DLD1 (cell line): ENCODE measurements at regions not wholly inside any gene's neighbourhood (a gene's known extent, or its start where the extent isn't known, plus 50 kb on each side); places are given as distances from the start of the nearest gene placed in this dataset.
"Not testable (repeated sequence)": the region's sequence is repeated elsewhere in the genome, so short reads cannot be mapped to it uniquely, and the experiment has no call there.

ENCODE experiments used
- in situ Hi-C: cut with HindIII; loops from 2 replicates; pipeline ENCODE4 v1.10.0; 2017; ENCODE audit warnings: low sequenced_read_pairs

DNA sequence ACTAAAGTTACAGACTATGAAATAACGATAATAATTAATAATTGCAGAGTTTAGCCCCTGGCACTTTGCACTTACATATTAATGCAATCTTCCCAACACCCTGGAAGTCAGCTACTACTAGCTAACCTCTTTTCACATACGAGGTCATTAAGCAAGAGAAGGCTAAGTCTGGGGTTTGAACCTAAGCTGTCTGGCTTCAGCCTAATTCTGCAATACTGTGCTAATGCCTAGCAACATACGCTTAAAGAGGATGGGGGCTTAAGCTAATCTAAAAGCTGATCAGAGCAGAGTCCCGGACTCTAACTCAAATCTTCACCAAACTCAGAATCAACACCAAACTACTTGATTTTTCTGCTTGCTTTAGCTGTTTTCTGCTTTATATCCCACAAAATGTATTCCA, 168.7 kb upstream of the GNAI1 start:
- in situ Hi-C loops: no loop called here

DNA sequence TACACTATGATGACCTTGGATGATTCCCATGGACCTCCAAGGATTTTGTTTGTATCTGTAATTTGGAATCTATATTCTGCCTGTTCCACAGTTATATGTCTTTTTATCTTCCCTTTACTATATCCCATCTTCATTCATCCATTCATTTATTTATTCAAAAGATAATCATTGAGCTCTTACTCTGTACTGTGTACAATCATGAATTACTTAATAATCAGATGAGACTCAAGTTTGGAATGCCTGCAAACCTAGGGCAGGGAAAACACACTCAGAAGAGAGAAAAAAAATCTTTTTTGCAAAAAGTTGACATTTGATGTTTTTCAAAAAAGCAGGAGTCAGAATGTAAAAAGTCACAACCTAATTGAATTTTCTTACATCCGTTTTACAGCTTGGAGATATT, 170.2 kb upstream of the GNAI1 start:
- in situ Hi-C loops: no loop called here

DNA sequence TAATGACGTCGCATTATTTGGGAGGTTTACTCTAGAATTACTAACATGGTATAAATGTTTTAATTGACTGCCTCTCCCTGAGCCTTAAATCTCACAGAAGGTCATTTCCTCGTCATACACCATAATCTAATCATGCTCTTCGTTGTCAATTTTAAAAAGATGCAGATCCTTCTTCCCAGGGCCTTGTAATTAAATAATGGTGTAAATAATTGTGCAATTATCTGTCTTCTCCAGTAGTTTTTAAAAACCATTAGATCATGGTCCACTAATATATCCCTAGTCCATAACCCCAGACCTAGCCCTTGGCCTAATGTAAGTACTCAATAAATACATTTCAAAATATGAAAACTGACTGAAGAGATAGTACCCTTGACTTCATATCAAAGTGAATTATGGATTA, 181.5 kb upstream of the GNAI1 start:
- in situ Hi-C loops: no loop called here

DNA sequence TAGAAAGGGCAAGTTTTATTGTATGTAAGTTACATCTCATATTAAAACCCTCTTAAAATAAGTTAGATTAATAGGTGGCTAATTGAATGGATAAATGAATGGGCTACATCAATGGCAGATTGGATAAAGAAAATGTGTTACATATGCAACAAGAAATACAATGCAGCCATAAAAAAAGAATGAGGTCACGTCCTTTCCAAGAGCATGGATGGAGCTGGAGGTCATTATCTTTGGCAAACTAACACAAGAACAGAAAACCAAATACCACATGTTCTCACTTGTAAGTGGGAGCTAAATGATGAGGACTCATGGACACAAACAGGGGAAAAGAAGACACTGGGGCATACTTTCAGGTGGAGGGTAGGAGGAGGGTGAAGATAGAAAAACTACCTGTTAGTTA, 182.2 kb upstream of the GNAI1 start:
- in situ Hi-C loops: no loop called here

GRCh38 chr7:79951415-79951814, 183.2 kb upstream of the GNAI1 start:
- in situ Hi-C loops: no loop called here

DNA sequence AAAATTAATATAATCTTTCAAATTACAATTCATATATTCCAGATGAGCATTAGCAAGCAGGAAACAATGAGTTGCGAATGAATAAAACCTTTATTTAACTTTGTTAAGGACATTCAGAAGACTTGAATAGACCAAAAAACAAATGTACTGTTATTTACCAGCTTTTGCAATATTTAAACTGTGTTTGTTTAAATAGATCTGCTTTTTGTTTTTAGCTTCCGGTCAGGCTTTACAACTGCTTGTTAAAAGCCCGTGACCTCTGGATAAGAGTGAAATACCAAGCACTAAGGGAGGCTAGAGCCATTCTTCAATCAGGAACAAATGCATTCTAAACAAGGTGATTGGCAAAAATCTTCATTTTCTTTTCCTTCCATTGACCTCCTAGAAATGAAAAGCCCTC, 184.9 kb upstream of the GNAI1 start:
- in situ Hi-C loops: no loop called here

GRCh38 chr7:79936281-79936983, 198.2 kb upstream of the GNAI1 start:
- in situ Hi-C loops: no loop called here

DNA sequence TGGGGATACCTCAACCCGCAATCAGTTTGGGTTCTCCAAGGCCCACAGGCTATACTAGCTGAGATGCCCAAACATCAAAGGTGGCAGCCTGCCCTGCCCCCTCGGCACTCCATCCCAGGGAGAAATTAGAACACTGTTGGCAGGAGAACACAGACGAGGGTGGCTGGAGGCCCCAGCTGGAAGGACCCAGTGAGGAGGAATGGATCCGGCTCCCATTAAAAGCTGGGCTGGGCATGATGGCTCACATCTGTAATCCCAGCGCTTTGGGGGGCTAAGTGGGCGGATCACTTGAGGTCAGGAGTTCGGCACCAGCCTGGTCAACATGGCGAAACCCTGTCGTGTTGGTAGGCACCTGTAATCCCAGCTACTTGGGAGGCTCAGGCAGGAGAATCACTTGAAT, 199.9 kb upstream of the GNAI1 start:
- in situ Hi-C loops: no loop called here

DNA sequence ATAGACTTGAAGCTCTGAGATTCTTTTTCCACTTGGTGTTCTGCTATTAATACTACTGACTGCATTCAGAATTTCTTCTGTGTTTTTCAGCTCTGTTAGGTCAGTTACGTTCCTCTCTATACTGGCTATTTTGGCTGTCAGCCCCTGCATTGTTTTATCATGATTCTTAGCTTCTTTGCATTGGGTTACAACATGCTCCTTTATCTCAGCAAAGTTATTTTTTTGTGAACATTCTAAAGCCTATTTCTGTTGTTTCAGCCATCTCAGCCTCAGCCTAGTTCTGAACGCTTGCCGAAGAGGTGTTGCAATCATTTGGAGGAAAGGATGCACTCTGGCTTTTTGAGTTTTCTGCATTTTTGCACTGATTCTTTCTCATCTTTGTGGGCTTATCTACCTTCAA, 201.5 kb upstream of the GNAI1 start:
- in situ Hi-C loops: no loop called here

DNA sequence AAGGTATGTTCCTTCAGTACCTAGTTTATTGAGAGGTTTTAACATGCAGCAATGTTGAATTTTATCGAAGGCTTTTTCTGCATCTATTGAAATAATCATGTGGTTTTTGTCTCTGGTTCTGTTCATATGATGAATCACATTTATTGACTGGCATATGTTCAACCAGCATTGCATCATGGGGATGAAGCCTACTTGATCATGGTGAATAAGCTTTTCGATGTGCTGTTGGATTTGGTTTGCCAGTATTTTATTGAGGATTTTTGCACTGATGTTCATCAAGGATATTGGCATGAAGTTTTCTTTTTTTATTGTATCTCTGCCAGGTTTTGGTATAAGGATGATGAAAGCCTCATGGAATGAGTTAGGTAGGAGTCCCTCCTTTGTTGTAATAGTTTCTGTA, 204.0 kb upstream of the GNAI1 start:
- in situ Hi-C loops: no loop called here

GRCh38 chr7:79927116-79927515, 207.5 kb upstream of the GNAI1 start:
- in situ Hi-C loops: no loop called here

GRCh38 chr7:79923953-79924352, 210.7 kb upstream of the GNAI1 start:
- in situ Hi-C loops: no loop called here

DNA sequence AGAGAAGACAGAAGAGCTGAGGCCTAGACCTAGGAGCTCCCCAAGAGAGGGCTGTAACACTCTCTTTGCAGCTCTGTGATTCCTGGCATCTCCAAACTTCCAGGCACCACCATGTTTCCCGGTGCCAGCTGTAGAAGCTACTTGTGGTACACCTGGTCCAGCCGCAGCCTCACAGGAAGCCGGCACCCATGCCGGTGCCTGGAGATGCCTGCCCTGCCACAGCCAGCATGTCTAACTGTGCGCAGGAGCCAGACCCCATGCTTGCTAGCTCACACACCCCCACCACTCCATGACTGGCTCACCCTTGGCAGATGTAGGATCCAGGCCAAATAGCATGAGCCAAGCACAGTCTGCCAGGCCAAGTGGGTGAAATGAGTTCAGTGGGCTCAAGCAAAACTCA, 211.7 kb upstream of the GNAI1 start:
- in situ Hi-C loops: no loop called here

GRCh38 chr7:79921976-79922375, 212.7 kb upstream of the GNAI1 start:
- in situ Hi-C loops: no loop called here

- in situ Hi-C loops: not testable (repeated sequence)
Measured at GRCh38 chr7:79918632-79919031, 216.0 kb upstream of the GNAI1 start.

DNA sequence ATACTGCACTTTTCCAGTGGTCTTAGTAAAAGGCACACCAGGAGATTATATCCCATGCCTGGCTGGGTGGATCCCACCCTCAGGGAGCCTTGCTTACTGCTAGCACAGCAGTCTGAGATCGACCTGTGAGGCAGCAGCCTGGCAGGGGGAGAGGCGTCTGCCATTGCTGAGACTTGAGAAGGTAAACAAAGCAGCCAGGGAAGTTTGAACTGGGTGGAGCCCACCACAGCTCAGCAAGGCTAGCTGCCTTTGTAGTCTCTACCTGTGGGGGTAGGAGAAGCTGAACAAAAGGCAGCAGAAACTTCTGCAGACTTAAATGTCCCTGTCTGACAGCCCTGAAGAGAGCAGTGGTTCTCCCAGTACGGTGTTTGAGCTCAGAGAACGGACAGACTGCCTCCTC, 219.3 kb upstream of the GNAI1 start:
- in situ Hi-C loops: not testable (repeated sequence)

GRCh38 chr7:79912213-79912633, 222.4 kb upstream of the GNAI1 start:
- in situ Hi-C loops: no loop called here

GRCh38 chr7:79911420-79911819, 223.2 kb upstream of the GNAI1 start:
- in situ Hi-C loops: no loop called here

- in situ Hi-C loops: no loop called here
Measured at GRCh38 chr7:79909176-79909575, 225.5 kb upstream of the GNAI1 start.

DNA sequence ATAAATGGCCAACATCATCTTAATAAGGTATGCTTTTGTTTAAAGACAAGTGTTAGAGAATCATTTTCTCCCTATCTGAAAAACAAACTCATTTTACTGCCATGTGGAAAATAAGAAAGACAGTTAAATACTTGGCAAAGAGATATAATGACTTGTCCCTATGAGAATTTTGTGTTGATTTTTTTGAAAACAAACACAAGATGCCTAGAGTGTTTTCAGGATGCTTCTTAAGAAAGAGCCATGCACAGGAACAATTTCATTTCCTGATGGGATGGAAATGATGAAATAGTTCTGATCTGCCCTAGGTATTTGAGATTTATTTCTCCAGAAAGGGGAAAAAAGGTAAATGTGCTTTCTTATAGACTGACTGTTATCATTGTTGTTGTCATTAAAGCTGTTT, 237.5 kb upstream of the GNAI1 start:
- in situ Hi-C loops: no loop called here

DNA sequence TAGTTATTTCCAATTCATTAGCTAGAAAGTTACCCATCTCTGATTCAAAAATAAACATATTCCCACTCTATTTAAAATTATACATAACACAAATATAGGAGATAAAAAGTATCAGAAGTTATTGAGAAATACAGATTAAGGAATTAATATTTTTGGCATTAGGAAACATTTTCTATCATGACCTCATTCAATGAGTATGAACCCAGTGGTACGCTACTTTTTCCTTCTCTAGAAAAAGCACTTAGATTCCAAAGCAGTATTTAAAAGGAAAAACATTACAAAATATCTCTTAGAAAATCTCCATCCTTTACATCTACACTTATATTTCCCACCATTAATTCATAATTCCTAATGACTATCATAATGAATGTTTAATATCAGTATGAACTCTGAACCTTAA, 240.6 kb upstream of the GNAI1 start:
- in situ Hi-C loops: no loop called here

GRCh38 chr7:79882922-79883321, 251.7 kb upstream of the GNAI1 start:
- in situ Hi-C loops: no loop called here

- in situ Hi-C loops: no loop called here
Measured at GRCh38 chr7:79880312-79880711, 254.3 kb upstream of the GNAI1 start.
